ENCODE measurements at regions not wholly inside any gene's neighbourhood (a gene's known extent, or its start where the extent isn't known, plus 50 kb on each side); places are given as distances from the start of the nearest gene placed in this dataset.

DNA sequence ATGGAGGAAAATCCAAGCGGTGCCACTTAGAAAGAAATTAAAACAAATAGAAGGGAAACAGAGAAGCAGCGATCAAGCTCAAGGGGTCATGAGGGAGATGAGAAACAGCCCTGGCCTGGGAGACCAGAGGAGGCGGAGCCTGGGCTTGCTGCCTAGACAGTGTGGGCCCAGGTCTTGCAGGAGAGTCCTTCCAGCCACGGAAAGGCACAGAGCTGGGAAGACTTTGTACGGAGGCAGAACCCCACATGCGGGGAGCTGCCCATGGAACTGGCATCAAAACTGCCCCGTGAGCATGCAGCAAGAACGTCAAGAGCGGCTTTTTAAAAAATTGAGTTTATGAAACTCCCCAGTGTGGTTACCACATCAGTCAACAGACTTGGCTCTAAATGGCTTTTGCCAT lies 119.4 kb downstream of the IRX1 start:
- intact Hi-C loops (cut with micrococcal nuclease; ENCODE audit: unreplicated experiment): no loop called here

DNA sequence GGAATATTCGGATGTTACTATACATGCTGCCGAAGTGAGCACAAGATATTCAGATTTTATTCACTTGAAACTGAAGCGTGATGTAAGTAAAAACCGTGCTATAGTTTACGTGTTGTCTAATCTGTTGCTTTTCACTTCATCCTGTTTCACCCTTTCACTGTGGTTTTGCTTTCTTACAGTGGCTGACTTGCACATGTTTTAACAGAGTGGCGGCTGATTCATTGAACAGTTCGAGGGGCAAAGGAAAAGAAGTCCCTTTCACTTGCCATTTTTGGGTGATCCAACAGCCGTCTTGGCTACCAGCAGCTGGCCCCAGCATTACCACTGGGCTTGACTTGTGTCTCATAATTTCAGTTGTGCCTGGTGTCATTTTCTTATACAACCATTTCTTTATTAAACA lies 134.0 kb downstream of the IRX1 start:
- no TSS peak for BruUV-seq (replicated peaks)
- Mint-ChIP-seq H3K36me3 (ENCODE audit: insufficient read depth, unreplicated experiment) (no peaks in the 10 kb centered on the region), H3K9me3 (ENCODE audit: low read depth, unreplicated experiment) (peaks cover 5% of the 10 kb centered on the region), H3K4me3 (ENCODE audit: low read depth, unreplicated experiment) (no peak overlapping the region), H3K27me3 (ENCODE audit: unreplicated experiment) (no peaks in the 10 kb centered on the region), H3K27ac (ENCODE audit: unreplicated experiment) (no peak overlapping the region), H3K4me1 (ENCODE audit: low read depth, unreplicated experiment) (no peaks in the 10 kb centered on the region)
- TF ChIP-seq, protein P1, sequence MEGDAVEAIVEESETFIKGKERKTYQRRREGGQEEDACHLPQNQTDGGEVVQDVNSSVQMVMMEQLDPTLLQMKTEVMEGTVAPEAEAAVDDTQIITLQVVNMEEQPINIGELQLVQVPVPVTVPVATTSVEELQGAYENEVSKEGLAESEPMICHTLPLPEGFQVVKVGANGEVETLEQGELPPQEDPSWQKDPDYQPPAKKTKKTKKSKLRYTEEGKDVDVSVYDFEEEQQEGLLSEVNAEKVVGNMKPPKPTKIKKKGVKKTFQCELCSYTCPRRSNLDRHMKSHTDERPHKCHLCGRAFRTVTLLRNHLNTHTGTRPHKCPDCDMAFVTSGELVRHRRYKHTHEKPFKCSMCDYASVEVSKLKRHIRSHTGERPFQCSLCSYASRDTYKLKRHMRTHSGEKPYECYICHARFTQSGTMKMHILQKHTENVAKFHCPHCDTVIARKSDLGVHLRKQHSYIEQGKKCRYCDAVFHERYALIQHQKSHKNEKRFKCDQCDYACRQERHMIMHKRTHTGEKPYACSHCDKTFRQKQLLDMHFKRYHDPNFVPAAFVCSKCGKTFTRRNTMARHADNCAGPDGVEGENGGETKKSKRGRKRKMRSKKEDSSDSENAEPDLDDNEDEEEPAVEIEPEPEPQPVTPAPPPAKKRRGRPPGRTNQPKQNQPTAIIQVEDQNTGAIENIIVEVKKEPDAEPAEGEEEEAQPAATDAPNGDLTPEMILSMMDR (IDR thresholded peaks at IDR 0.05; ENCODE audit: unreplicated experiment): no peak
- intact Hi-C loops (cut with micrococcal nuclease; ENCODE audit: unreplicated experiment): no loop called here
- CTCF ChIA-PET: no interaction called here
- no peak for DNase-seq

More for the DNA sequence above, 119.4 kb downstream of the IRX1 start:
- Mint-ChIP-seq H3K4me1 (ENCODE audit: low read depth, unreplicated experiment) (no peaks in the 10 kb centered on the region), H3K4me3 (ENCODE audit: low read depth, unreplicated experiment) (no peak overlapping the region), H3K36me3 (ENCODE audit: insufficient read depth, unreplicated experiment) (no peaks in the 10 kb centered on the region), H3K27ac (ENCODE audit: unreplicated experiment) (no peak overlapping the region), H3K27me3 (ENCODE audit: unreplicated experiment) (no peaks in the 10 kb centered on the region), H3K9me3 (ENCODE audit: low read depth, unreplicated experiment) (peaks cover 20% of the 10 kb centered on the region)
- TF ChIP-seq, protein P1 (IDR thresholded peaks at IDR 0.05; ENCODE audit: unreplicated experiment): no peak
- no peak for DNase-seq
- no TSS peak for BruUV-seq (replicated peaks)
- CTCF ChIA-PET: no interaction called here

DNA sequence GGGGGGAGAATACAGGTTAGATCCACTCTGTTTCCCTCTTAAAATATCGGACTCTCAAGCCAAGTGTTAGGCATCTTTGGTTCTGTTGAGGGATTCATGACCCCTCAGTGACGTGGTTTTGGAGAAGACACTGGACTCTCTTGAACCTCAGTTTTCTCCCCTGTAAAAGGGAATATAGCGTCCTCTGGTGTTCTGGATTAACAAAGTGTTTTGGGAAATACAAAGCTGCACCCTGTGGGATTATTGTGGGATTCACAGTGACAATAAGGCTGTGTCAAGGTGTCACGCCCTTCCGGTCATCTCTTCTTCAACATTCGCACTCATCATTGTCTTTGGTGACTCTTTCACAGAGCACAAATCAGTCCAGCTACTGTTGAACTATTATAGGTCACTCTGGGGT lies 139.0 kb downstream of the IRX1 start:
- Mint-ChIP-seq H3K4me1 (ENCODE audit: low read depth, unreplicated experiment) (no peaks in the 10 kb centered on the region), H3K27ac (ENCODE audit: unreplicated experiment) (no peak overlapping the region), H3K9me3 (ENCODE audit: low read depth, unreplicated experiment) (peaks cover 7% of the 10 kb centered on the region), H3K4me3 (ENCODE audit: low read depth, unreplicated experiment) (no peak overlapping the region), H3K36me3 (ENCODE audit: insufficient read depth, unreplicated experiment) (no peaks in the 10 kb centered on the region), H3K27me3 (ENCODE audit: unreplicated experiment) (no peaks in the 10 kb centered on the region)
- CTCF ChIA-PET: no interaction called here
- intact Hi-C loops (cut with micrococcal nuclease; ENCODE audit: unreplicated experiment): no loop called here
- no TSS peak for BruUV-seq (replicated peaks)
- TF ChIP-seq, protein P1 (IDR thresholded peaks at IDR 0.05; ENCODE audit: unreplicated experiment): no peak
- DNase-seq: no peak

DNA sequence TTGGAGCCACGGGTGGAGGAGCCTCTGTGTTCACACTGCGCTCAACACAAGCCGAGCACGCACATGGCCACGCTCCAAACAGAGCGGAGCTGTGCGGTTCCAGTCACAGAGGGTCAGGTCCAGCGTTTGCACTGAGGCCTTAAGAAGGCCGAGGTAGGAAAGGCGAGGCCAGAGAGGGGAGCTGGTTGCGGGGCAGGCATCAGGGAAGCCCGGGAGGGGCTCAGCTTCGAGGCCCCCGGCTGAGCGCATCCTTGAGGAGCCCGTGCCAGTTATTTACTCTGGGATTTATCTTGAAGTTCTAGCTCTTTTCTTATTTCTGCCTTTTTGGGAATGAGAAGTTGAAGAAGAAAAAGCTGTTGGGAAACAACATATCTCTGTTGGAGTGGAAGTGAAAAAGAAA lies 140.8 kb downstream of the IRX1 start:
- no TSS peak for BruUV-seq (replicated peaks)
- H3K27me3 Mint-ChIP-seq (ENCODE audit: unreplicated experiment): no peaks in the 10 kb centered on the region
- no peak overlapping the region for H3K4me3 Mint-ChIP-seq (ENCODE audit: low read depth, unreplicated experiment)
- peaks cover 10% of the 10 kb centered on the region for H3K9me3 Mint-ChIP-seq (ENCODE audit: low read depth, unreplicated experiment)
- CTCF ChIA-PET: interaction anchor here (0.7 kb wide), 1 partner anchor 19 kb away, joined by 3 read pairs; no protein-coding TSS in a partner anchor
- H3K27ac Mint-ChIP-seq (ENCODE audit: unreplicated experiment): no peak overlapping the region
- intact Hi-C loops (cut with micrococcal nuclease; ENCODE audit: unreplicated experiment): no loop called here
- DNase-seq: no peak
- no peaks in the 10 kb centered on the region for H3K4me1 Mint-ChIP-seq (ENCODE audit: low read depth, unreplicated experiment)
- TF ChIP-seq, protein P1 (IDR thresholded peaks at IDR 0.05; ENCODE audit: unreplicated experiment): no peak
- H3K36me3 Mint-ChIP-seq (ENCODE audit: insufficient read depth, unreplicated experiment): no peaks in the 10 kb centered on the region
